Prostate gland (tissue), 2 donors: ENCODE measurements at regions not wholly inside any gene's neighbourhood (a gene's known extent, or its start where the extent isn't known, plus 50 kb on each side); places are given as distances from the start of the nearest gene placed in this dataset.

ENCODE experiments used
- CTCF ChIP-seq, 4 experiments: fragments of 200-600 bp in 2 of 4; fragments of 450-650 bp in 2 of 4; sonication (generic) in 2 of 4; IDR thresholded peaks; 1 replicate in 3 of 4; 2 replicates in 1 of 4; pipeline ENCODE4 v1.5.1; 2016 to 2019; ENCODE audit warnings: antibody characterized with exemption in 4 of 4, mild to moderate bottlenecking in 2 of 4, moderate library complexity in 2 of 4
- POLR2A ChIP-seq: fragments of 450-650 bp; IDR thresholded peaks from one replicate; pipeline ENCODE4 v1.6.1; 2016; ENCODE audit warnings: antibody characterized with exemption, mild to moderate bottlenecking
- POLR2AphosphoS5 ChIP-seq: sonication (generic); formaldehyde crosslinking; IDR thresholded peaks from one replicate; pipeline ENCODE4 v1.6.1; 2017; ENCODE audit warnings: antibody characterized with exemption

GRCh38 chr7:9709216-9709615 lies 1264.5 kb upstream of the PHF14 start:
- TF ChIP-seq CTCF (IDR thresholded peaks at IDR 0.05) (no peak), POLR2A (no peak), POLR2AphosphoS5 (no peak)
